H9 (cell line): ENCODE measurements at regions not wholly inside any gene's neighbourhood (a gene's known extent, or its start where the extent isn't known, plus 50 kb on each side); places are given as distances from the start of the nearest gene placed in this dataset.

Experiments used
- DNase-seq: peaks from one replicate; pipeline ENCODE4 v3.0.0-alpha.2; 2017
- H2AFZ ChIP-seq: one replicate; pipeline ENCODE4 v1.6.1; 2013; ENCODE audit warnings: mild to moderate bottlenecking, low read length, control low read depth, moderate library complexity
- H2AK5ac ChIP-seq: 2 replicates; pipeline ENCODE4 v1.6.1; 2013; ENCODE audit warnings: low read length, control low read depth, mixed read lengths; ENCODE audit not compliant: insufficient read length
- H2BK120ac ChIP-seq: one replicate; pipeline ENCODE4 v1.6.1; 2013; ENCODE audit warnings: low read depth, mild to moderate bottlenecking, low read length, control low read depth, inconsistent platforms; ENCODE audit not compliant: poor library complexity, severe bottlenecking
- H2BK12ac ChIP-seq: 2 replicates; pipeline ENCODE4 v1.6.1; 2013; ENCODE audit warnings: low read length, control low read depth, mixed read lengths, low read depth; ENCODE audit not compliant: insufficient read length
- H2BK15ac ChIP-seq: 2 replicates; pipeline ENCODE4 v1.6.1; 2013; ENCODE audit warnings: low read depth, low read length, control low read depth
- H2BK20ac ChIP-seq: one replicate; pipeline ENCODE4 v1.6.1; 2013; ENCODE audit warnings: low read depth, mild to moderate bottlenecking, low read length, control low read depth, inconsistent platforms; ENCODE audit not compliant: poor library complexity, severe bottlenecking
- H2BK5ac ChIP-seq: 2 replicates; pipeline ENCODE4 v1.6.1; 2013; ENCODE audit warnings: low read length, control low read depth, mixed read lengths; ENCODE audit not compliant: insufficient read length
- H3K14ac ChIP-seq: 2 replicates; pipeline ENCODE4 v1.6.1; 2013; ENCODE audit warnings: low read length, control low read depth; ENCODE audit not compliant: insufficient read depth
- H3K18ac ChIP-seq: 2 replicates; pipeline ENCODE4 v1.6.1; 2013; ENCODE audit warnings: low read depth, mild to moderate bottlenecking, mixed read lengths, low read length, control low read depth; ENCODE audit not compliant: insufficient read length
- H3K23ac ChIP-seq: 2 replicates; pipeline ENCODE4 v1.6.1; 2013; ENCODE audit warnings: low read length, control low read depth, mixed read lengths, low read depth; ENCODE audit not compliant: insufficient read length
- H3K23me2 ChIP-seq: 2 replicates; pipeline ENCODE4 v1.6.1; 2013; ENCODE audit warnings: low read depth, mild to moderate bottlenecking, mixed read lengths, low read length, control low read depth; ENCODE audit not compliant: insufficient read length, poor library complexity, severe bottlenecking
- H3K27ac ChIP-seq: 2 replicates; pipeline ENCODE4 v1.5.1; 2013; ENCODE audit warnings: low read length, control low read depth, mixed read lengths, low read depth; ENCODE audit not compliant: insufficient read length
- H3K27me3 ChIP-seq: 2 replicates; pipeline ENCODE4 v1.6.1; 2013; ENCODE audit warnings: low read length, control low read depth, inconsistent platforms; ENCODE audit not compliant: insufficient read depth
- H3K4ac ChIP-seq: 2 replicates; pipeline ENCODE4 v1.6.1; 2013; ENCODE audit warnings: low read depth, mild to moderate bottlenecking, control low read depth, inconsistent platforms, low read length, moderate library complexity
- H3K4me1 ChIP-seq: 2 replicates; pipeline ENCODE4 v1.6.1; 2013; ENCODE audit warnings: low read length, control low read depth, inconsistent platforms; ENCODE audit not compliant: insufficient read depth
- H3K4me2 ChIP-seq: 2 replicates; pipeline ENCODE4 v1.6.1; 2013; ENCODE audit warnings: low read length, control low read depth, mixed read lengths; ENCODE audit not compliant: insufficient read length, insufficient read depth
- H3K56ac ChIP-seq: 2 replicates; pipeline ENCODE4 v1.6.1; 2013; ENCODE audit warnings: low read depth, mild to moderate bottlenecking, mixed read lengths, low read length, control low read depth; ENCODE audit not compliant: insufficient read length
- H3K79me1 ChIP-seq: 2 replicates; pipeline ENCODE4 v1.6.1; 2013; ENCODE audit warnings: low read depth, mild to moderate bottlenecking, moderate library complexity, low read length, control low read depth, inconsistent platforms; ENCODE audit not compliant: insufficient read depth, poor library complexity, severe bottlenecking
- H3K79me2 ChIP-seq: 2 replicates; pipeline ENCODE4 v1.6.1; 2013; ENCODE audit warnings: low read length, control low read depth, inconsistent platforms; ENCODE audit not compliant: insufficient read depth
- H3K9ac ChIP-seq: 2 replicates; pipeline ENCODE4 v1.6.1; 2013; ENCODE audit warnings: low read length, control low read depth, mixed read lengths; ENCODE audit not compliant: insufficient read length; ENCODE audit errors: extremely low read depth
- H3K9me3 ChIP-seq: one replicate; pipeline ENCODE4 v1.6.1; 2013; ENCODE audit warnings: low read depth, low read length, inconsistent platforms; ENCODE audit not compliant: control insufficient read depth
- H3T11ph ChIP-seq: one replicate; pipeline ENCODE4 v1.6.1; 2013; ENCODE audit warnings: mild to moderate bottlenecking, low read length, control low read depth, inconsistent platforms
- H4K20me1 ChIP-seq: one replicate; pipeline ENCODE4 v1.6.1; 2013; ENCODE audit not compliant: control insufficient read depth, insufficient read length, insufficient read depth
- H4K5ac ChIP-seq: 2 replicates; pipeline ENCODE4 v1.6.1; 2013; ENCODE audit warnings: low read depth, mild to moderate bottlenecking, mixed read lengths, low read length, control low read depth; ENCODE audit not compliant: insufficient read length
- H4K8ac ChIP-seq: replicated peaks from 2 replicates; pipeline ENCODE4 v1.6.1; 2013; ENCODE audit warnings: low read length, control low read depth, mixed read lengths, low read depth; ENCODE audit not compliant: insufficient read length
- H4K91ac ChIP-seq: 2 replicates; pipeline ENCODE4 v1.6.1; 2013; ENCODE audit warnings: low read depth, mild to moderate bottlenecking, moderate library complexity, mixed read lengths, low read length, control low read depth; ENCODE audit not compliant: insufficient read length
- H3K27ac Mint-ChIP-seq, 3 experiments: 2 replicates in 2 of 3; 3 replicates in 1 of 3; pipeline ENCODE4 v1.8.0; 2020 to 2021; ENCODE audit warnings: mixed read lengths in 3 of 3, mild to moderate bottlenecking in 1 of 3, moderate library complexity in 1 of 3
- H3K27me3 Mint-ChIP-seq: 2 replicates; pipeline ENCODE4 v1.8.0; 2021; ENCODE audit warnings: low read depth, mild to moderate bottlenecking, moderate library complexity, mixed read lengths
- H3K36me3 Mint-ChIP-seq, 3 experiments: 2 replicates in 2 of 3; 3 replicates in 1 of 3; pipeline ENCODE4 v1.8.0; 2020 to 2021; ENCODE audit warnings: low read depth in 3 of 3, mixed read lengths in 3 of 3; ENCODE audit not compliant: insufficient read depth in 1 of 3
- H3K4me1 Mint-ChIP-seq, 2 experiments: 2 replicates each; pipeline ENCODE4 v1.8.0; 2020; ENCODE audit warnings: mixed read lengths in 2 of 2
- H3K4me3 Mint-ChIP-seq, 2 experiments: 2 replicates in 1 of 2; 3 replicates in 1 of 2; pipeline ENCODE4 v1.8.0; 2020 to 2021; ENCODE audit warnings: mild to moderate bottlenecking in 2 of 2, mixed read lengths in 2 of 2, moderate library complexity in 1 of 2
- H3K9me3 Mint-ChIP-seq, 2 experiments: 2 replicates in 1 of 2; 3 replicates in 1 of 2; pipeline ENCODE4 v1.8.0; 2020; ENCODE audit warnings: mild to moderate bottlenecking in 2 of 2, mixed read lengths in 2 of 2, moderate library complexity in 1 of 2
- WGBS: extraction: QIAGEN DNeasy Blood & Tissue Kit; methylation state at CpG from one replicate; pipeline ENCODE4 v1.1.7; 2013; ENCODE audit warnings: missing lambda C conversion rate, low lambda C conversion rate, mixed read lengths; ENCODE audit not compliant: insufficient read length; ENCODE audit errors: extremely low coverage; 5-methylcytosine and 5-hydroxymethylcytosine counted together
- TF ChIP-seq, protein P1 (sequence below): fragments of 200-600 bp; sonication (generic); conservative IDR thresholded peaks from 3 replicates; pipeline ENCODE4 v1.8.0; 2021; ENCODE audit warnings: antibody characterized with exemption, mild to moderate bottlenecking

DNA sequence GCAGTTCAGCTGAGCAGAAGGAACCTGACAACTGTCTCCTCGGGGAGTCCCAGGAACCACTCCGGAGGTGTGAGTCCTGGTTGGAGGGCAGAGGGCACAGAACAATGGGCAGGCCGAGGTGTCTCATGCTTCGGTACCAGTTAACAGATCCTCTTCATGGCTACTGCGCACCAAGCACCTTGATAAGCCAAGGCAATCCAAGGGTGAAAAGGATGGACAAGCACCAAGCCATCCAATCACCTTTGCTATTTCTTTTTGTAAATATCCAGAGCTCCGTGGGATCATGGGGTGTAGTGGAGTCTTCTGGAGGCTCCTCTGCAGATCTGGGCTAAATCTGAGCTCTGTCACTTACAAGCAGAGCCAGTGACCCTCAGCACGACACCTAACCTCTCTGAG is 233.5 kb downstream of the WDR11 start:
- Mint-ChIP-seq H3K27me3 (no peaks in the 10 kb centered on the region; the same call in 1 of the 2 replicates), H3K27ac (no peak overlapping the region), H3K36me3 (peaks cover 0 to 6% (median 0%) of the 10 kb centered on the region in 3 experiments; a peak in 1 of 7 replicates), H3K9me3 (peaks cover 2 to 6% of the 10 kb centered on the region in 2 experiments; a peak in 3 of 5 replicates), H3K4me1 (peaks cover 18 to 19% of the 10 kb centered on the region in 2 experiments), H3K4me3 (no peak overlapping the region)
- Histone ChIP-seq H3T11ph (no peak overlapping the region), H3K79me1 (no peaks in the 10 kb centered on the region), H3K9me3 (no peaks in the 10 kb centered on the region), H4K8ac (no peak overlapping the region), H3K79me2 (no peaks in the 10 kb centered on the region), H3K56ac (no peak overlapping the region), H3K27me3 (no peaks in the 10 kb centered on the region), H3K18ac (no peak overlapping the region), H2BK12ac (no peak overlapping the region), H3K23me2 (no peaks in the 10 kb centered on the region), H4K5ac (no peak overlapping the region), H3K4me1 (peaks cover 3% of the 10 kb centered on the region; the same call in 1 of the 2 replicates), H3K4me2 (no peak overlapping the region), H2AFZ (no peak overlapping the region), H2BK15ac (no peak overlapping the region), H3K4ac (no peak overlapping the region), H2AK5ac (no peak overlapping the region), H2BK120ac (no peak overlapping the region), H4K20me1 (no peaks in the 10 kb centered on the region), H3K23ac (no peak overlapping the region), H4K91ac (no peak overlapping the region), H2BK20ac (no peak overlapping the region), H3K27ac (no peak overlapping the region), H2BK5ac (no peak overlapping the region), H3K9ac (no peak overlapping the region), H3K14ac (no peak overlapping the region)
- TF ChIP-seq, protein P1, sequence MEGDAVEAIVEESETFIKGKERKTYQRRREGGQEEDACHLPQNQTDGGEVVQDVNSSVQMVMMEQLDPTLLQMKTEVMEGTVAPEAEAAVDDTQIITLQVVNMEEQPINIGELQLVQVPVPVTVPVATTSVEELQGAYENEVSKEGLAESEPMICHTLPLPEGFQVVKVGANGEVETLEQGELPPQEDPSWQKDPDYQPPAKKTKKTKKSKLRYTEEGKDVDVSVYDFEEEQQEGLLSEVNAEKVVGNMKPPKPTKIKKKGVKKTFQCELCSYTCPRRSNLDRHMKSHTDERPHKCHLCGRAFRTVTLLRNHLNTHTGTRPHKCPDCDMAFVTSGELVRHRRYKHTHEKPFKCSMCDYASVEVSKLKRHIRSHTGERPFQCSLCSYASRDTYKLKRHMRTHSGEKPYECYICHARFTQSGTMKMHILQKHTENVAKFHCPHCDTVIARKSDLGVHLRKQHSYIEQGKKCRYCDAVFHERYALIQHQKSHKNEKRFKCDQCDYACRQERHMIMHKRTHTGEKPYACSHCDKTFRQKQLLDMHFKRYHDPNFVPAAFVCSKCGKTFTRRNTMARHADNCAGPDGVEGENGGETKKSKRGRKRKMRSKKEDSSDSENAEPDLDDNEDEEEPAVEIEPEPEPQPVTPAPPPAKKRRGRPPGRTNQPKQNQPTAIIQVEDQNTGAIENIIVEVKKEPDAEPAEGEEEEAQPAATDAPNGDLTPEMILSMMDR: no peak
- DNase-seq: no peak
- no CpG with 5 or more reads among the region's 7 CpGs for WGBS
